SK-N-SH (cell line): ENCODE measurements at regions not wholly inside any gene's neighbourhood (a gene's known extent, or its start where the extent isn't known, plus 50 kb on each side); places are given as distances from the start of the nearest gene placed in this dataset.

Experiments used
- CTCF ChIA-PET: fragments of 300-600, 350-600 bp; formaldehyde crosslinking; extraction: SDS; loops from one replicate; lab custom pipeline; 2021; lab: Yijun Ruan, JAX
- POLR2A ChIA-PET: fragments of 350-600 bp; sonication (Branson Sonifier 250); formaldehyde crosslinking; extraction: SDS; loops from one replicate; lab custom pipeline; 2020; ENCODE audit warnings: antibody characterized with exemption, inconsistent platforms; lab: Yijun Ruan, JAX
- DNase-seq: peaks from one replicate; pipeline ENCODE4 v3.0.0; 2012
- H2AFZ ChIP-seq: fragments of 200-600 bp; sonication (generic); 2 replicates; pipeline ENCODE4 v1.8.1; 2016; ENCODE audit warnings: antibody characterized with exemption, mild to moderate bottlenecking, low read depth
- H3F3A ChIP-seq: fragments of 200-600 bp; sonication (generic); replicated peaks from 2 replicates; pipeline ENCODE3; 2016; ENCODE audit warnings: antibody characterized with exemption, mild to moderate bottlenecking; ENCODE audit not compliant: insufficient read depth
- H3K27ac ChIP-seq, 2 experiments: fragments of 200-500 bp in 1 of 2; fragments of 200-600 bp in 1 of 2; sonication (Bioruptor generic) in 1 of 2; sonication (generic), shearing (Covaris generic) in 1 of 2; 2 replicates each; pipeline versions ENCODE4 v1.5.1 to v1.6.1; 2014 to 2016; ENCODE audit warnings: low read depth in 2 of 2, inconsistent platforms in 1 of 2, low read length in 1 of 2, mild to moderate bottlenecking in 1 of 2, mixed read lengths in 1 of 2
- H3K27me3 ChIP-seq: fragments of 200-600 bp; sonication (generic), shearing (Covaris generic); 2 replicates; pipeline ENCODE4 v1.6.1; 2016; ENCODE audit warnings: mixed run types; ENCODE audit not compliant: insufficient read depth
- H3K36me3 ChIP-seq, 2 experiments: fragments of 200-500 bp in 1 of 2; fragments of 200-600 bp in 1 of 2; sonication (Bioruptor generic) in 1 of 2; sonication (generic) in 1 of 2; replicated peaks in 1 of 2; 2 replicates each; pipeline versions ENCODE3 to v1.5.1; 2014 to 2016; ENCODE audit warnings: low read length in 1 of 2, mild to moderate bottlenecking in 1 of 2; ENCODE audit not compliant: insufficient read depth in 2 of 2, control insufficient read depth in 1 of 2
- H3K4me1 ChIP-seq, 2 experiments: fragments of 200-500 bp in 1 of 2; fragments of 200-600 bp in 1 of 2; sonication (Bioruptor generic) in 1 of 2; sonication (generic), shearing (Covaris generic) in 1 of 2; 2 replicates each; pipeline versions ENCODE4 v1.5.1 to v1.6.1; 2014 to 2016; ENCODE audit warnings: low read depth in 1 of 2, low read length in 1 of 2, mixed run types in 1 of 2; ENCODE audit not compliant: insufficient read depth in 2 of 2, control insufficient read depth in 1 of 2
- H3K4me2 ChIP-seq: fragments of 200-600 bp; sonication (generic), shearing (Covaris generic); 2 replicates; pipeline ENCODE4 v1.6.1; 2017; ENCODE audit warnings: mixed run types
- H3K4me3 ChIP-seq, 2 experiments: fragments of 200-500 bp in 1 of 2; fragments of 200-600 bp in 1 of 2; sonication (Bioruptor generic) in 1 of 2; sonication (generic), shearing (Covaris generic) in 1 of 2; 2 replicates each; pipeline versions ENCODE4 v1.5.1 to v1.8.1; 2014 to 2016; ENCODE audit warnings: low read depth in 2 of 2, inconsistent platforms in 1 of 2, low read length in 1 of 2, mild to moderate bottlenecking in 1 of 2, mixed read lengths in 1 of 2, moderate library complexity in 1 of 2
- H3K79me2 ChIP-seq: fragments of 200-600 bp; sonication (generic); 2 replicates; pipeline ENCODE4 v1.8.1; 2017; ENCODE audit warnings: mild to moderate bottlenecking; ENCODE audit not compliant: insufficient read depth
- H3K9ac ChIP-seq: fragments of 200-600 bp; sonication (generic); 2 replicates; pipeline ENCODE4 v1.6.1; 2017; ENCODE audit warnings: mixed run types
- H3K9me2 ChIP-seq: fragments of 200-600 bp; sonication (generic); 2 replicates; pipeline ENCODE4 v1.6.1; 2017; ENCODE audit warnings: mixed run types
- H3K9me3 ChIP-seq: fragments of 200-600 bp; sonication (generic); 2 replicates; pipeline ENCODE4 v1.6.1; 2017; ENCODE audit warnings: mixed run types, mild to moderate bottlenecking, moderate library complexity
- H4K20me1 ChIP-seq: fragments of 200-600 bp; sonication (generic); 2 replicates; pipeline ENCODE4 v1.6.1; 2017; ENCODE audit warnings: mild to moderate bottlenecking, mixed run types; ENCODE audit not compliant: insufficient read depth
- CTCF ChIP-seq: fragments of 200-600 bp; sonication (generic); IDR thresholded peaks from 2 replicates; pipeline ENCODE4 v1.6.1; 2017; ENCODE audit warnings: antibody characterized with exemption, mild to moderate bottlenecking, moderate library complexity
- ELF1 ChIP-seq: IDR thresholded peaks from 2 replicates; pipeline ENCODE4 v1.4.0; 2012
- EZH2phosphoT487 ChIP-seq: fragments of 200-600 bp; sonication (generic); IDR thresholded peaks from 2 replicates; pipeline ENCODE4 v1.6.1; 2017; ENCODE audit warnings: low read depth, mixed run types, mild to moderate bottlenecking, antibody characterized with exemption, moderate library complexity, borderline replicate concordance
- FOXM1 ChIP-seq: IDR thresholded peaks from 2 replicates; pipeline ENCODE4 v1.4.0; 2012; ENCODE audit warnings: low read depth, mild to moderate bottlenecking
- GABPA ChIP-seq: IDR thresholded peaks from 2 replicates; pipeline ENCODE4 v1.4.0; 2012; ENCODE audit warnings: low read depth, mild to moderate bottlenecking
- GATA2 ChIP-seq: sonication (generic); formaldehyde crosslinking; IDR thresholded peaks from 2 replicates; pipeline ENCODE4 v1.5.0; 2020; ENCODE audit warnings: mild to moderate bottlenecking, missing genetic modification reagents
- IRF3 ChIP-seq: fragments of 150-350 bp; IDR thresholded peaks from 2 replicates; pipeline ENCODE4 v1.6.1; 2016; ENCODE audit warnings: mild to moderate bottlenecking, low read depth, low read length
- JUND ChIP-seq: IDR thresholded peaks from 2 replicates; pipeline ENCODE4 v1.4.0; 2012
- MEF2A ChIP-seq: IDR thresholded peaks from 2 replicates; pipeline ENCODE4 v1.4.0; 2012; ENCODE audit warnings: low read depth, borderline replicate concordance
- MXI1 ChIP-seq: IDR thresholded peaks from 2 replicates; pipeline ENCODE4 v1.6.1; 2012; ENCODE audit warnings: mild to moderate bottlenecking, low read depth, low read length, improper control_type of control experiment
- NRF1 ChIP-seq: IDR thresholded peaks from 2 replicates; pipeline ENCODE4 v1.6.1; 2012; ENCODE audit warnings: low read depth, mild to moderate bottlenecking, low read length
- PBX3 ChIP-seq: IDR thresholded peaks from 2 replicates; pipeline ENCODE4; 2012
- REST ChIP-seq: IDR thresholded peaks from 2 replicates; pipeline ENCODE4 v1.6.1; 2012; ENCODE audit warnings: mild to moderate bottlenecking, low read depth, low read length, moderate library complexity
- RXRA ChIP-seq: IDR thresholded peaks from 2 replicates; pipeline ENCODE4 v1.4.0; 2012; ENCODE audit warnings: low read depth, mild to moderate bottlenecking, borderline replicate concordance
- SIN3A ChIP-seq: IDR thresholded peaks from 2 replicates; pipeline ENCODE4 v1.6.1; 2012; ENCODE audit warnings: low read depth, mild to moderate bottlenecking, low read length, moderate library complexity, borderline replicate concordance
- TCF12 ChIP-seq: IDR thresholded peaks from 2 replicates; pipeline ENCODE4 v1.4.0; 2012
- TF ChIP-seq, protein P1 (sequence below): fragments of 150-350 bp; IDR thresholded peaks from 2 replicates; pipeline ENCODE4 v1.6.1; 2017; ENCODE audit warnings: antibody characterized with exemption, low read length, low read depth, borderline replicate concordance
- TF ChIP-seq, protein P2 (sequence below): IDR thresholded peaks from 2 replicates; pipeline ENCODE4 v1.4.0; 2012; ENCODE audit warnings: low read depth

DNA sequence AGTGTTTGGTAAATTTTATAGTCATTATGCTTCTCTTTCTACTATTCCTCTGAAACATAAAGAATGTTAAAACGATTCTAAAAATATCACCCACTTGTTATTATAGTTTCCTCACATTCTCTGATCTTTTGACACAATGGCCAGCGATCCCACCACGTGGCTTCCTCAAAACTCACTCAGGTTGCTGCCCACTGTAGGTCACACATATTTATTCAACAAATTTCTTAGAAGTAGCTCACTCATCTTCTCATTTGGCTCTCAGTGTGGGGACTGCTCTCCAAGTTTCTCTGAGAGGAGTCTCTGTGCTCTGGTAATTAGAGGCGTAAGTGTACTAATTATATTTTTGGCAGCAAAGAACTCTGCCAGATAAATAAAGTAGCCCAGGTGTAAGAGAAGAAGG, 465.4 kb downstream of the CDH11 start (continued):
- TF ChIP-seq CTCF (no peak), NRF1 (no peak), GATA2 (no peak), EZH2phosphoT487 (no peak), ELF1 (no peak), FOXM1 (no peak), MEF2A (no peak), MXI1 (no peak)
- TF ChIP-seq, protein P1, sequence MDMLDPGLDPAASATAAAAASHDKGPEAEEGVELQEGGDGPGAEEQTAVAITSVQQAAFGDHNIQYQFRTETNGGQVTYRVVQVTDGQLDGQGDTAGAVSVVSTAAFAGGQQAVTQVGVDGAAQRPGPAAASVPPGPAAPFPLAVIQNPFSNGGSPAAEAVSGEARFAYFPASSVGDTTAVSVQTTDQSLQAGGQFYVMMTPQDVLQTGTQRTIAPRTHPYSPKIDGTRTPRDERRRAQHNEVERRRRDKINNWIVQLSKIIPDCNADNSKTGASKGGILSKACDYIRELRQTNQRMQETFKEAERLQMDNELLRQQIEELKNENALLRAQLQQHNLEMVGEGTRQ: no peak
- TF ChIP-seq, all 33 proteins: peak for 0

- DNase-seq: no peak
- TF ChIP-seq REST (no peak), JUND (peak; percentile 74), FOXM1 (peak; percentile 65), RXRA (no peak), TCF12 (peak; percentile 84), NRF1 (no peak), SIN3A (no peak), CTCF (peak; percentile 51), GABPA (no peak), PBX3 (peak; percentile 92), IRF3 (no peak), ELF1 (no peak)
- TF ChIP-seq, protein P1: no peak
- TF ChIP-seq, protein P2, sequence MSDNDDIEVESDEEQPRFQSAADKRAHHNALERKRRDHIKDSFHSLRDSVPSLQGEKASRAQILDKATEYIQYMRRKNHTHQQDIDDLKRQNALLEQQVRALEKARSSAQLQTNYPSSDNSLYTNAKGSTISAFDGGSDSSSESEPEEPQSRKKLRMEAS: no peak
These were observed 467.7 kb downstream of the CDH11 start for GRCh38 chr16:64654178-64654577.

More at GRCh38 chr16:64654178-64654577, 467.7 kb downstream of the CDH11 start:
- ChIA-PET CTCF (interaction anchor here (1.2 kb wide), 1 partner anchor 463 kb away, joined by 3 read pairs; no protein-coding TSS in a partner anchor), POLR2A (no interaction called here)
- Histone ChIP-seq H2AFZ (no peak overlapping the region), H3K4me3 (no peak overlapping the region), H3K9ac (no peak overlapping the region), H3K4me1 (peaks cover 0 to 12% of the 10 kb centered on the region in 2 experiments; a peak in 2 of 4 replicates), H4K20me1 (no peaks in the 10 kb centered on the region), H3K79me2 (no peaks in the 10 kb centered on the region), H3F3A (peaks cover 28% of the 10 kb centered on the region), H3K9me3 (no peaks in the 10 kb centered on the region), H3K9me2 (no peaks in the 10 kb centered on the region), H3K4me2 (no peak overlapping the region), H3K27ac (peak overlapping the region in 1 of 2 experiments; percentile 59; a peak in 2 of 4 replicates), H3K27me3 (no peaks in the 10 kb centered on the region), H3K36me3 (peaks cover 0 to 5% of the 10 kb centered on the region in 2 experiments)
